GM19099 (cell line): ENCODE measurements at regions not wholly inside any gene's neighbourhood (a gene's known extent, or its start where the extent isn't known, plus 50 kb on each side); places are given as distances from the start of the nearest gene placed in this dataset.

Source experiments
- POLR2A ChIP-seq: IDR thresholded peaks from 3 replicates; pipeline ENCODE4 v1.6.1; 2011; ENCODE audit warnings: low read depth; ENCODE audit not compliant: insufficient read length; ENCODE audit errors: extremely low read depth

DNA sequence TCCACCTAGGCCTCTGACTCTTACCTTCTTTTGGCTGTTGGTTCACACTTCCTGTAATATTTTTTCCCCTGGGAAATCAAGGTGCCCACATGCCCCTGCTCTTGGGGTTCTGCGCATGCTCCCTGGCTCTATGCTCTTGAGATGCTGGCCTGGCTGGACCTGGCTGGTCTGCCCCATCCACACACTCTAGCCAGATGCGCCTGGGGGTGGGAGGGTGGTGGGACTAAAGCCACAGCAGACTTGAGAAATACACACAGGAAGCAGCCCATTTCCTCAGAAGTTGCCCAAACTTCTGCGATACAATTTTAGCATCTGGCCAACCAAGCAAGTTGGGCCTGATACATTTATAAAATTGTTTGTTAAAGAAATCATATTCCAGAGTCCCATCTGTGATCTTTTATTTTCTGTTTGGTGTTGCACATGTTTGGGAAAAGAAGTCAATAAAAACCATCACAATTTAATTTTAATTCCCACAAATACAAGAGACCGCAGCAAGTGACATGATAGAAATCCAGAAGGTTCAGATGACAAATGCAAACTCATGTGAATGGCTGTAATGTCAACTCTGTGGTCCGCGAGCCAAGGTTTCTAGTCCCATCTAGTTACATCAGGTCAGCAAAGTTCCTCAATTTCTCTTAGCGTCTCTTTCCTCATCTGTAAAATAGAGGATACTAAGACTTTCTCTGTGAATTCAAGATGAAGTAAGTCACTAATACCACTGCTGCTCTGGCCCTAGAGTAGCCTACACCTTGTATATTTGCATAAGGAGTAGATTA lies 55.9 kb upstream of the MEF2A start:
- no peak for TF ChIP-seq POLR2A

DNA sequence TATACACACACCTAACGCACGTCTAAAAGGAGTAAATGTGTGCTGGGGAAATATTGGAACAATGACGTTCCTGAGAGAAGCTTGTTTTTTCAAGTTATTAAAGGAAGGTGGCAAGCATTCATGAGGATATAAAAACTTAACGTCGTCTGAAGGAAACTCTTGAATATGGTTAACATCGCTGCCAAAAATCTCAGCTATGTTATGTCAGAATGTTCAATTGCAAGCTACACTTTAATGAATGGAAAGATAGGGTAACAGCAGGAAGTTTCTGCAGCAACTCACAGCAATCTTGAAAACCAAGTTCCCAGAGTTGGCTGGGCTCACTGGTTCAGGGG lies 54.3 kb upstream of the MEF2A start:
- TF ChIP-seq POLR2A = no peak

GRCh38 chr15:99511866-99512661 lies 53.7 kb upstream of the MEF2A start:
- TF ChIP-seq POLR2A = peak; percentile 48

DNA sequence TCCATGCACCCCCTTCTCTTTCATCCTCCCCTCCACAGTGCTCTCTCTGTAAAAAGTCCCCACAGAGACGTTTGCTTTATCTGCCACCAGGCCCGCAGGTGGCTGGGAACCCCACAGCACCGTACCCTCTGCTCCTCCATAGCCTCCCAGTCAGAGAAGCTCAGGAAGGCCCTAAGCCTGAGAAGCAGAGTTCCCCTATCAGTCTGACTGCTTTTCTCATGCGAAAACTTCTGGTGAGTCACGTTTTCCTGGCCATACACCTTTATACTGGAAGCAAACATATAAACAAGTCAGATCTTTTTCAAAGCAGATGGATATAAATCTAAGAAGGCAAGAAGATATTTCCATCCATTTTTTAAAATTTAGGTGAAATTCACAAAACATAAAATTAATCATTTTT lies 51.5 kb upstream of the MEF2A start:
- no peak for TF ChIP-seq POLR2A
